Testis (tissue), 2 donors: ENCODE measurements at regions not wholly inside any gene's neighbourhood (a gene's known extent, or its start where the extent isn't known, plus 50 kb on each side); places are given as distances from the start of the nearest gene placed in this dataset.

Experiments
- CTCF ChIP-seq, 3 experiments: fragments of 450-650 bp in 2 of 3; fragments of 200-600 bp in 1 of 3; sonication (generic) in 1 of 3; IDR thresholded peaks; one replicate each; pipeline ENCODE4 v1.5.1; 2016 to 2019; ENCODE audit warnings: antibody characterized with exemption in 3 of 3, mild to moderate bottlenecking in 2 of 3, moderate library complexity in 1 of 3
- POLR2A ChIP-seq: fragments of 450-650 bp; IDR thresholded peaks from one replicate; pipeline ENCODE4 v1.6.1; 2017; ENCODE audit warnings: antibody characterized with exemption, mild to moderate bottlenecking, moderate library complexity

DNA sequence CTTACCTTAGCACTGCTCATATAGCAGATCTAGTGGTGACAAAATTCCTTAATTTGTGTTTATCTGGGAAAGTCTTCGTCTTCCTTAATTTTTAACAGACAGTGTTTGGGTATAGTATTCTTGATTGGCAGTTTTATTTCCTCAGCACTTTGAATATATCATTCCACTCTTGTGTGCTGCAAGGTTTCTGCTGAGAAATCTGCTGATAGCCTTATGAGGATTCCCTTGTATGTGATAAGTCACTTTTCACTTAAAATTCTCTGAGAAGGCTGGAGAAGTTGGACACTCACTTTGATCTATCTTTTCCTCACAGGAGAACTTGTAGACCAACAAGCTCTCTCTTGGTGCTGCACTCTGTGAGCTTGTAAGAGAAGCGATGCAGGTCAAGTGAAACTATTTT, 306.1 kb upstream of the RTL1 start:
- no peak for TF ChIP-seq CTCF (IDR thresholded peaks at IDR 0.05)
- no peak for TF ChIP-seq POLR2A
